SK-N-MC (cell line): ENCODE measurements at regions not wholly inside any gene's neighbourhood (a gene's known extent, or its start where the extent isn't known, plus 50 kb on each side); places are given as distances from the start of the nearest gene placed in this dataset.
"Not testable (repeated sequence)": the region's sequence is repeated elsewhere in the genome, so short reads cannot be mapped to it uniquely, and the experiment has no call there.

Experiments
- DNase-seq: peaks from one replicate; pipeline ENCODE4 v3.0.0-alpha.2; 2011; ENCODE audit warnings: low read depth, low spot score
- H3K27ac ChIP-seq: fragments of 200-600 bp; sonication (generic); 2 replicates; pipeline ENCODE4 v1.5.1; 2016; ENCODE audit warnings: mixed run types
- H3K36me3 ChIP-seq: fragments of 200-600 bp; sonication (generic); 2 replicates; pipeline ENCODE4 v1.6.1; 2017; ENCODE audit warnings: antibody characterized with exemption, low read length, mixed read lengths; ENCODE audit not compliant: insufficient read depth
- H3K4me3 ChIP-seq: fragments of 200-600 bp; sonication (generic); 2 replicates; pipeline ENCODE4 v1.5.1; 2016
- H3K9ac ChIP-seq: fragments of 200-600 bp; sonication (generic); 2 replicates; pipeline ENCODE4 v1.8.0; 2017; ENCODE audit warnings: mixed run types, mixed read lengths; ENCODE audit not compliant: insufficient read length
- H3K9me3 ChIP-seq: fragments of 200-600 bp; sonication (generic); 2 replicates; pipeline ENCODE4 v1.6.1; 2017; ENCODE audit warnings: low read depth, mild to moderate bottlenecking, antibody characterized with exemption, low read length, moderate library complexity, mixed read lengths
- EZH2 ChIP-seq: fragments of 200-600 bp; sonication (generic); IDR thresholded peaks from one replicate; pipeline ENCODE4 v1.6.1; 2017; ENCODE audit warnings: antibody characterized with exemption
- FOXP2 ChIP-seq: optimal IDR thresholded peaks from 2 replicates; pipeline ENCODE3; 2011; ENCODE audit warnings: mild to moderate bottlenecking, moderate library complexity; ENCODE audit not compliant: insufficient read depth; ENCODE audit errors: extremely low read length, control extremely low read depth
- POLR2AphosphoS5 ChIP-seq: IDR thresholded peaks from 2 replicates; pipeline ENCODE4 v1.6.1; 2012; ENCODE audit warnings: mild to moderate bottlenecking, low read depth, low read length, borderline replicate concordance

GRCh38 chrX:45434231-45434630 is 233.6 kb upstream of the DIPK2B start:
- H3K9ac ChIP-seq: no peak overlapping the region
- TF ChIP-seq EZH2 (no peak), FOXP2 (no peak), POLR2AphosphoS5 (no peak)
- no peaks in the 10 kb centered on the region for H3K9me3 ChIP-seq
- no peaks in the 10 kb centered on the region for H3K36me3 ChIP-seq
- no peak overlapping the region for H3K4me3 ChIP-seq
- no peak overlapping the region for H3K27ac ChIP-seq
- DNase-seq: no peak

- DNase-seq: no peak
- Histone ChIP-seq H3K9me3 (no peaks in the 10 kb centered on the region), H3K27ac (no peak overlapping the region), H3K9ac (no peak overlapping the region), H3K36me3 (no peaks in the 10 kb centered on the region), H3K4me3 (no peak overlapping the region)
- TF ChIP-seq POLR2AphosphoS5: no peak
- no peak for TF ChIP-seq EZH2
- TF ChIP-seq FOXP2: no peak
Measured at GRCh38 chrX:45428831-45429230, 228.2 kb upstream of the DIPK2B start.

- no peaks in the 10 kb centered on the region for H3K36me3 ChIP-seq
- no peak for DNase-seq
- TF ChIP-seq EZH2: no peak
- TF ChIP-seq FOXP2: no peak
- TF ChIP-seq POLR2AphosphoS5: no peak
- no peak overlapping the region for H3K9ac ChIP-seq
- H3K4me3 ChIP-seq: no peak overlapping the region
- H3K27ac ChIP-seq: no peak overlapping the region
- no peaks in the 10 kb centered on the region for H3K9me3 ChIP-seq
Measured at GRCh38 chrX:45424326-45424725, 223.7 kb upstream of the DIPK2B start.

GRCh38 chrX:45422216-45422925 is 221.7 kb upstream of the DIPK2B start:
- H3K9ac ChIP-seq: no peak overlapping the region
- no peaks in the 10 kb centered on the region for H3K9me3 ChIP-seq
- no peak overlapping the region for H3K4me3 ChIP-seq
- H3K27ac ChIP-seq: no peak overlapping the region
- TF ChIP-seq POLR2AphosphoS5: no peak
- no peaks in the 10 kb centered on the region for H3K36me3 ChIP-seq
- DNase-seq: no peak

- Histone ChIP-seq H3K9ac (no peak overlapping the region), H3K36me3 (no peaks in the 10 kb centered on the region), H3K27ac (no peak overlapping the region), H3K4me3 (no peak overlapping the region), H3K9me3 (no peaks in the 10 kb centered on the region)
- TF ChIP-seq FOXP2: no peak
- no peak for TF ChIP-seq EZH2
- no peak for TF ChIP-seq POLR2AphosphoS5
- DNase-seq: no peak
Measured at GRCh38 chrX:45421806-45422205, 221.1 kb upstream of the DIPK2B start.

- DNase-seq: no peak
- no peaks in the 10 kb centered on the region for H3K36me3 ChIP-seq
Measured at GRCh38 chrX:45404206-45404605, 203.5 kb upstream of the DIPK2B start.

GRCh38 chrX:45401923-45402322 is 201.2 kb upstream of the DIPK2B start:
- H3K9me3 ChIP-seq: no peaks in the 10 kb centered on the region
- no peak for DNase-seq
- no peak for TF ChIP-seq POLR2AphosphoS5
- TF ChIP-seq FOXP2: no peak
- TF ChIP-seq EZH2: no peak
- no peaks in the 10 kb centered on the region for H3K36me3 ChIP-seq
- no peak overlapping the region for H3K4me3 ChIP-seq
- H3K27ac ChIP-seq: no peak overlapping the region
- H3K9ac ChIP-seq: no peak overlapping the region

More at GRCh38 chrX:45404206-45404605, 203.5 kb upstream of the DIPK2B start:
- no peaks in the 10 kb centered on the region for H3K9me3 ChIP-seq
- H3K9ac ChIP-seq: no peak overlapping the region
- H3K27ac ChIP-seq: no peak overlapping the region
- TF ChIP-seq POLR2AphosphoS5: no peak
- no peak for TF ChIP-seq FOXP2
- no peak for TF ChIP-seq EZH2
- H3K4me3 ChIP-seq: no peak overlapping the region

GRCh38 chrX:45400951-45401725 is 200.5 kb upstream of the DIPK2B start:
- DNase-seq, H3K4me3 ChIP-seq, H3K9me3 ChIP-seq, H3K36me3 ChIP-seq, H3K9ac ChIP-seq, H3K27ac ChIP-seq: not testable (repeated sequence)

GRCh38 chrX:45400027-45400779 is 199.5 kb upstream of the DIPK2B start:
- no peak overlapping the region for H3K27ac ChIP-seq
- no peaks in the 10 kb centered on the region for H3K36me3 ChIP-seq
- no peak overlapping the region for H3K4me3 ChIP-seq
- no peak overlapping the region for H3K9ac ChIP-seq
- H3K9me3 ChIP-seq: no peaks in the 10 kb centered on the region
- DNase-seq: no peak
- TF ChIP-seq FOXP2 (no peak), EZH2 (no peak), POLR2AphosphoS5 (no peak)
